H1 (cell line): ENCODE measurements at regions not wholly inside any gene's neighbourhood (a gene's known extent, or its start where the extent isn't known, plus 50 kb on each side); places are given as distances from the start of the nearest gene placed in this dataset.

Experiments used
- CTCF ChIA-PET: fragments of 300-600 bp; sonication (Branson Sonifier 250); formaldehyde crosslinking; loops from one replicate; lab custom pipeline; 2021; ENCODE audit not compliant: partially characterized antibody; lab: Charles Lee
- POLR2A ChIA-PET: fragments of 300-600 bp; sonication (Branson Sonifier 250); formaldehyde crosslinking; loops from one replicate; lab custom pipeline; 2021; ENCODE audit warnings: inconsistent platforms; ENCODE audit not compliant: partially characterized antibody; lab: Charles Lee
- DNase-seq, 2 experiments: peaks; one replicate each; pipeline versions ENCODE4 v3.0.0 to v3.0.0-alpha.2; 2010 to 2022; ENCODE audit warnings: low spot score in 2 of 2, low read depth in 1 of 2, mixed read lengths in 1 of 2
- FAIRE-seq: peaks from 2 replicates; lab custom pipeline; 2011; peaks lifted over from hg19 to GRCh38; lab: Jason Lieb, UNC
- H2AFZ ChIP-seq: 2 replicates; pipeline ENCODE4 v1.8.1; 2012; ENCODE audit warnings: low read length, inconsistent platforms
- H2AK5ac ChIP-seq: 2 replicates; pipeline ENCODE4 v1.6.1; 2013; ENCODE audit warnings: low read depth, low read length
- H2BK120ac ChIP-seq: replicated peaks from 2 replicates; pipeline ENCODE3; 2013; ENCODE audit warnings: low read depth, low read length, inconsistent platforms
- H2BK12ac ChIP-seq: 2 replicates; pipeline ENCODE4 v1.6.1; 2013; ENCODE audit warnings: low read depth, low read length
- H2BK15ac ChIP-seq: 2 replicates; pipeline ENCODE4 v1.6.1; 2013; ENCODE audit warnings: low read length
- H2BK20ac ChIP-seq: 2 replicates; pipeline ENCODE4 v1.6.1; 2013; ENCODE audit warnings: low read length
- H2BK5ac ChIP-seq: 2 replicates; pipeline ENCODE4 v1.6.1; 2013; ENCODE audit warnings: low read depth, low read length
- H3K14ac ChIP-seq: 2 replicates; pipeline ENCODE4 v1.6.1; 2013; ENCODE audit warnings: inconsistent platforms; ENCODE audit not compliant: insufficient read length
- H3K18ac ChIP-seq: 2 replicates; pipeline ENCODE4 v1.6.1; 2013; ENCODE audit warnings: low read length; ENCODE audit errors: extremely low read depth
- H3K23ac ChIP-seq: 2 replicates; pipeline ENCODE4 v1.6.1; 2013; ENCODE audit warnings: inconsistent platforms; ENCODE audit not compliant: insufficient read length
- H3K23me2 ChIP-seq: 2 replicates; pipeline ENCODE4 v1.6.1; 2013; ENCODE audit warnings: low read depth, low read length
- H3K27ac ChIP-seq: 2 replicates; pipeline ENCODE4 v1.6.1; 2011; ENCODE audit warnings: low read depth, low read length, inconsistent platforms
- H3K27me3 ChIP-seq, 4 experiments: replicated peaks in 1 of 4; 1 replicate in 1 of 4; 2 replicates in 3 of 4; pipeline versions ENCODE4 v1.6.1 to v1.8.1; 2011 to 2013; ENCODE audit warnings: low read length in 3 of 4, mild to moderate bottlenecking in 3 of 4, inconsistent platforms in 2 of 4, mixed read lengths in 2 of 4, moderate library complexity in 1 of 4; ENCODE audit not compliant: control insufficient read depth in 3 of 4, insufficient read depth in 3 of 4; ENCODE audit errors: extremely low read depth in 1 of 4
- H3K36me3 ChIP-seq, 4 experiments: 2 replicates each; pipeline versions ENCODE4 v1.6.1 to v1.8.1; 2011 to 2013; ENCODE audit warnings: mild to moderate bottlenecking in 4 of 4, low read length in 3 of 4, moderate library complexity in 2 of 4, control low read depth in 1 of 4, inconsistent platforms in 1 of 4; ENCODE audit not compliant: insufficient read depth in 4 of 4, control insufficient read depth in 2 of 4
- H3K4ac ChIP-seq: replicated peaks from 2 replicates; pipeline ENCODE3; 2013; ENCODE audit warnings: low read length, low read depth, mixed read lengths, inconsistent platforms; ENCODE audit not compliant: insufficient read length
- H3K4me1 ChIP-seq, 4 experiments: replicated peaks in 1 of 4; 1 replicate in 1 of 4; 2 replicates in 3 of 4; pipeline versions ENCODE4 v1.6.1 to v1.8.1; 2011 to 2013; ENCODE audit warnings: low read length in 3 of 4, inconsistent platforms in 2 of 4, mixed read lengths in 1 of 4; ENCODE audit not compliant: insufficient read depth in 4 of 4, control insufficient read depth in 3 of 4
- H3K4me2 ChIP-seq, 2 experiments: 2 replicates each; pipeline versions ENCODE4 v1.6.1 to v1.8.1; 2011 to 2013; ENCODE audit warnings: low read depth in 2 of 2, low read length in 2 of 2, control low read depth in 1 of 2, inconsistent platforms in 1 of 2, mild to moderate bottlenecking in 1 of 2; ENCODE audit not compliant: insufficient read depth in 1 of 2
- H3K4me3 ChIP-seq, 4 experiments: fragments of 200-600, 300-600 bp in 1 of 4; sonication (generic), shearing (Covaris generic), sonication (Bioruptor Twin) in 1 of 4; 2 replicates each; pipeline versions ENCODE4 v1.5.1 to v1.8.1; 2011 to 2016; ENCODE audit warnings: low read length in 4 of 4, low read depth in 3 of 4, control low read depth in 2 of 4, inconsistent platforms in 2 of 4, mild to moderate bottlenecking in 2 of 4, mixed read lengths in 1 of 4, moderate library complexity in 1 of 4; ENCODE audit not compliant: insufficient read depth in 2 of 4; ENCODE audit errors: extremely low read depth in 1 of 4
- H3K56ac ChIP-seq: replicated peaks from 2 replicates; pipeline ENCODE3; 2013; ENCODE audit warnings: low read depth, mild to moderate bottlenecking, mixed read lengths, low read length, inconsistent platforms; ENCODE audit not compliant: insufficient read length
- H3K79me1 ChIP-seq: 2 replicates; pipeline ENCODE4 v1.6.1; 2013; ENCODE audit warnings: low read depth, low read length, control low read depth
- H3K79me2 ChIP-seq, 2 experiments: 2 replicates each; pipeline versions ENCODE4 v1.6.1 to v1.8.1; 2012 to 2013; ENCODE audit warnings: low read length in 2 of 2, mild to moderate bottlenecking in 2 of 2, inconsistent platforms in 1 of 2; ENCODE audit not compliant: insufficient read depth in 2 of 2, control insufficient read depth in 1 of 2
- H3K9ac ChIP-seq, 4 experiments: replicated peaks in 1 of 4; 1 replicate in 1 of 4; 2 replicates in 3 of 4; pipeline versions ENCODE4 v1.6.1 to v1.8.1; 2011 to 2013; ENCODE audit warnings: low read depth in 3 of 4, low read length in 3 of 4, control low read depth in 2 of 4, mild to moderate bottlenecking in 2 of 4, moderate library complexity in 2 of 4, inconsistent platforms in 1 of 4; ENCODE audit errors: extremely low read depth in 1 of 4
- H3K9me3 ChIP-seq, 2 experiments: 2 replicates each; pipeline versions ENCODE4 v1.6.1 to v1.8.1; 2012 to 2013; ENCODE audit warnings: mild to moderate bottlenecking in 2 of 2, moderate library complexity in 2 of 2, control low read depth in 1 of 2, inconsistent platforms in 1 of 2, low read depth in 1 of 2, low read length in 1 of 2, mixed read lengths in 1 of 2; ENCODE audit not compliant: insufficient read depth in 2 of 2
- H4K20me1 ChIP-seq, 2 experiments: replicated peaks in 1 of 2; 2 replicates each; pipeline versions ENCODE3 to v1.8.1; 2011 to 2013; ENCODE audit warnings: inconsistent platforms in 2 of 2, low read length in 2 of 2, mild to moderate bottlenecking in 1 of 2; ENCODE audit not compliant: insufficient read depth in 2 of 2, control insufficient read depth in 1 of 2
- H4K5ac ChIP-seq: 2 replicates; pipeline ENCODE4 v1.6.1; 2013; ENCODE audit warnings: low read length, low read depth, mixed read lengths, inconsistent platforms; ENCODE audit not compliant: insufficient read length
- H4K8ac ChIP-seq: 2 replicates; pipeline ENCODE4 v1.8.0; 2013; ENCODE audit warnings: mild to moderate bottlenecking, moderate library complexity, low read length, inconsistent platforms; ENCODE audit not compliant: insufficient read depth; ENCODE audit errors: extremely low read depth
- H4K91ac ChIP-seq: replicated peaks from 2 replicates; pipeline ENCODE3; 2013; ENCODE audit warnings: low read length, mixed read lengths, inconsistent platforms; ENCODE audit not compliant: insufficient read length
- BCL11A ChIP-seq, 2 experiments: IDR thresholded peaks; one replicate each; pipeline ENCODE4 v1.6.1; 2011; ENCODE audit warnings: low read depth in 2 of 2, low read length in 2 of 2, mild to moderate bottlenecking in 2 of 2
- CEBPB ChIP-seq: IDR thresholded peaks from 2 replicates; pipeline ENCODE4 v1.6.1; 2012; ENCODE audit warnings: low read depth, low read length
- GTF2F1 ChIP-seq: IDR thresholded peaks from 2 replicates; pipeline ENCODE4 v1.6.1; 2012; ENCODE audit warnings: low read depth, low read length, improper control_type of control experiment, borderline replicate concordance
- KDM1A ChIP-seq: fragments of 200-600, 300-600 bp; sonication (generic); IDR thresholded peaks from 2 replicates; pipeline ENCODE4 v1.7.1; 2016; ENCODE audit warnings: mild to moderate bottlenecking, low read length, borderline replicate concordance
- KDM4A ChIP-seq: IDR thresholded peaks from one replicate; pipeline ENCODE4 v1.7.1; 2012; ENCODE audit warnings: low read depth, mild to moderate bottlenecking, moderate library complexity, low read length, inconsistent platforms; ENCODE audit not compliant: severe bottlenecking
- TBP ChIP-seq: IDR thresholded peaks from 2 replicates; pipeline ENCODE4 v1.6.1; 2011; ENCODE audit warnings: low read depth, low read length, improper control_type of control experiment
- WGBS, 2 experiments: shearing (Covaris generic) in 1 of 2; methylation state at CpG; one replicate each; pipeline versions ENCODE4 v1.1.6 to v1.1.7; 2013 to 2015; ENCODE audit warnings: low lambda C conversion rate in 2 of 2, mixed read lengths in 2 of 2, inconsistent platforms in 1 of 2, low coverage in 1 of 2, missing lambda C conversion rate in 1 of 2; ENCODE audit not compliant: insufficient replicate concordance in 2 of 2, insufficient coverage in 1 of 2, insufficient read length in 1 of 2; ENCODE audit errors: extremely low coverage in 1 of 2, missing lambda C conversion rate in 1 of 2; 5-methylcytosine and 5-hydroxymethylcytosine counted together
- TF ChIP-seq, protein P1 (sequence below), 3 experiments: IDR thresholded peaks; 1 replicate in 2 of 3; 2 replicates in 1 of 3; pipeline versions ENCODE4 v1.5.1 to v1.6.1; 2011; ENCODE audit warnings: low read length in 3 of 3, mild to moderate bottlenecking in 3 of 3, inconsistent platforms in 2 of 3, low read depth in 1 of 3, moderate library complexity in 1 of 3; ENCODE audit not compliant: insufficient read depth in 1 of 3; ENCODE audit errors: control extremely low read depth in 1 of 3

DNA sequence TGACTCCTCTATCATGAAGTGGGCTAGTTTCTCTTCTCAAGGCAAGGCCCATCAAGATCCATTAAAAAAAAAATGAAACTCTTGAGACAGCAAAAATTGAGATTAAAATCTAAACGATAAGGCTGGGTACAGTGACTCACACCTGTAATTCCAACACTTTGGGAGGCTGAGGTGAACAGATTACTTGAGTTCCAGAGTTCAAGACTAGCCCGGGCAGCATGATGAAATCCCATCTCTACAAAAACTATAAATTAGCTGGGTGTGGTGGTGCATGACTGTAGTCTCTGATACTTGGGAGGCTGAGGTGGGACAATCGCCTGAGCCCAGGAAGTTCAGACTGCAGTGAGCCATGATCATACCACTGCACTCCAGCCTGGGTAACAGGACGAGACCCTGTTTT is 226.5 kb upstream of the SOX5 start:
- no peak overlapping the region for H4K5ac ChIP-seq

More for the DNA sequence above, 226.5 kb upstream of the SOX5 start:
- no peak overlapping the region for H3K4me3 ChIP-seq
- H2BK12ac ChIP-seq, result no peak overlapping the region
- H4K20me1 ChIP-seq, result no peaks in the 10 kb centered on the region
- H2BK20ac ChIP-seq, result no peak overlapping the region
- no peak overlapping the region for H4K91ac ChIP-seq
- H3K23ac ChIP-seq, result no peak overlapping the region
- no peak overlapping the region for H2BK15ac ChIP-seq
- no peak overlapping the region for H3K4me2 ChIP-seq
- no peak overlapping the region for H3K18ac ChIP-seq
- no peak overlapping the region for H3K27ac ChIP-seq
- H3K4ac ChIP-seq, result no peak overlapping the region
- H3K36me3 ChIP-seq, result no peaks in the 10 kb centered on the region
- no peak for FAIRE-seq
- no peaks in the 10 kb centered on the region for H3K79me2 ChIP-seq
- H3K4me1 ChIP-seq, result peaks cover 0 to 3% (median 0%) of the 10 kb centered on the region in 4 experiments; a peak in 1 of 7 replicates
- no peaks in the 10 kb centered on the region for H3K79me1 ChIP-seq
- WGBS, 2 experiments, result 87% methylated on average over 4 of the region's 4 CpGs; no CpG with 5 or more reads in 1 of the 2 experiments
- H3K27me3 ChIP-seq, result no peaks in the 10 kb centered on the region
- DNase-seq, result no peak
- no peaks in the 10 kb centered on the region for H3K9me3 ChIP-seq
- POLR2A ChIA-PET, result no interaction called here
- no peak overlapping the region for H2AFZ ChIP-seq
- no peak overlapping the region for H3K9ac ChIP-seq
- H2BK5ac ChIP-seq, result no peak overlapping the region
- no peak overlapping the region for H2AK5ac ChIP-seq
- no peak overlapping the region for H4K8ac ChIP-seq
- no peak overlapping the region for H3K14ac ChIP-seq
- no peak overlapping the region for H3K56ac ChIP-seq
- H2BK120ac ChIP-seq, result no peak overlapping the region
- TF ChIP-seq CEBPB (no peak), KDM1A (no peak), TBP (no peak), BCL11A (IDR thresholded peaks at IDR 0.05; ENCODE audit: low read depth in 2 of 2, low read length in 2 of 2) (no peak), KDM4A (no peak), GTF2F1 (no peak)
- TF ChIP-seq, protein P1, sequence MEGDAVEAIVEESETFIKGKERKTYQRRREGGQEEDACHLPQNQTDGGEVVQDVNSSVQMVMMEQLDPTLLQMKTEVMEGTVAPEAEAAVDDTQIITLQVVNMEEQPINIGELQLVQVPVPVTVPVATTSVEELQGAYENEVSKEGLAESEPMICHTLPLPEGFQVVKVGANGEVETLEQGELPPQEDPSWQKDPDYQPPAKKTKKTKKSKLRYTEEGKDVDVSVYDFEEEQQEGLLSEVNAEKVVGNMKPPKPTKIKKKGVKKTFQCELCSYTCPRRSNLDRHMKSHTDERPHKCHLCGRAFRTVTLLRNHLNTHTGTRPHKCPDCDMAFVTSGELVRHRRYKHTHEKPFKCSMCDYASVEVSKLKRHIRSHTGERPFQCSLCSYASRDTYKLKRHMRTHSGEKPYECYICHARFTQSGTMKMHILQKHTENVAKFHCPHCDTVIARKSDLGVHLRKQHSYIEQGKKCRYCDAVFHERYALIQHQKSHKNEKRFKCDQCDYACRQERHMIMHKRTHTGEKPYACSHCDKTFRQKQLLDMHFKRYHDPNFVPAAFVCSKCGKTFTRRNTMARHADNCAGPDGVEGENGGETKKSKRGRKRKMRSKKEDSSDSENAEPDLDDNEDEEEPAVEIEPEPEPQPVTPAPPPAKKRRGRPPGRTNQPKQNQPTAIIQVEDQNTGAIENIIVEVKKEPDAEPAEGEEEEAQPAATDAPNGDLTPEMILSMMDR (IDR thresholded peaks at IDR 0.05; ENCODE audit: control extremely low read depth in 1 of 3, insufficient read depth in 1 of 3, low read depth in 1 of 3, low read length in 3 of 3), result no peak
- TF ChIP-seq, all 59 proteins: peak for 0
- no peaks in the 10 kb centered on the region for H3K23me2 ChIP-seq
- CTCF ChIA-PET, result no interaction called here
